Caco-2 (cell line): ENCODE measurements at regions not wholly inside any gene's neighbourhood (a gene's known extent, or its start where the extent isn't known, plus 50 kb on each side); places are given as distances from the start of the nearest gene placed in this dataset.

Source experiments
- BruUV-seq: library from RNA; stranded (reverse); fragments of 400-500 nt; replicated peaks from 2 replicates; lab custom pipeline; 2021; lab: Mats Ljungman, UMichigan
- CTCF ChIA-PET: fragments of 300-600 bp; sonication (Branson Sonifier 250); formaldehyde crosslinking; loops from one replicate; lab custom pipeline; 2022; ENCODE audit warnings: antibody characterized with exemption; lab: Charles Lee
- POLR2A ChIA-PET: fragments of 300-600 bp; sonication (Branson Sonifier 250); formaldehyde crosslinking; loops from one replicate; lab custom pipeline; 2022; ENCODE audit warnings: antibody characterized with exemption; lab: Charles Lee
- DNase-seq, 2 experiments: peaks; one replicate each; pipeline versions ENCODE4 v3.0.0 to v3.0.0-alpha.2; 2020 to 2022
- H3K27me3 ChIP-seq: replicated peaks from 2 replicates; pipeline ENCODE4 v1.6.0; 2011; ENCODE audit warnings: low read length; ENCODE audit not compliant: control insufficient read depth, insufficient read depth
- H3K36me3 ChIP-seq: 2 replicates; pipeline ENCODE4 v1.5.1; 2011; ENCODE audit warnings: low read length; ENCODE audit not compliant: control insufficient read depth, insufficient read depth
- H3K4me1 ChIP-seq: fragments of 250-450 bp; sonication (Bioruptor Pico); 2 replicates; pipeline ENCODE4 v1.5.1; 2020; ENCODE audit warnings: mild to moderate bottlenecking
- H3K4me3 ChIP-seq: 2 replicates; pipeline ENCODE4 v1.5.1; 2011; ENCODE audit warnings: low read depth, mild to moderate bottlenecking, control low read depth, low read length
- H3K9me3 ChIP-seq: fragments of 250-450 bp; sonication (Bioruptor Pico); 2 replicates; pipeline ENCODE4 v1.5.1; 2020; ENCODE audit warnings: mild to moderate bottlenecking, moderate library complexity
- H3K27ac Mint-ChIP-seq: one replicate; pipeline ENCODE4 v1.8.0; 2022; ENCODE audit warnings: mixed read lengths; ENCODE audit not compliant: unreplicated experiment
- H3K27me3 Mint-ChIP-seq: one replicate; pipeline ENCODE4 v1.8.0; 2022; ENCODE audit warnings: mixed read lengths; ENCODE audit not compliant: insufficient read depth, unreplicated experiment
- H3K36me3 Mint-ChIP-seq: one replicate; pipeline ENCODE4 v1.8.0; 2022; ENCODE audit warnings: mild to moderate bottlenecking, mixed read lengths; ENCODE audit not compliant: insufficient read depth, unreplicated experiment
- H3K4me1 Mint-ChIP-seq: one replicate; pipeline ENCODE4 v1.8.0; 2022; ENCODE audit warnings: low read depth, mixed read lengths; ENCODE audit not compliant: unreplicated experiment
- H3K4me3 Mint-ChIP-seq: one replicate; pipeline ENCODE4 v1.8.0; 2022; ENCODE audit warnings: mild to moderate bottlenecking, moderate library complexity, mixed read lengths; ENCODE audit not compliant: unreplicated experiment
- H3K9me3 Mint-ChIP-seq: one replicate; pipeline ENCODE4 v1.8.0; 2022; ENCODE audit warnings: mixed read lengths; ENCODE audit not compliant: unreplicated experiment
- intact Hi-C: fragments of 100-400 bp; cut with micrococcal nuclease; formaldehyde crosslinking; loops from one replicate; pipeline ENCODE4 v1.10.0; 2022; ENCODE audit not compliant: unreplicated experiment
- TF ChIP-seq, protein P1 (sequence below), 2 experiments: fragments of 200-600 bp in 1 of 2; IDR thresholded peaks; 1 replicate in 1 of 2; 2 replicates in 1 of 2; pipeline versions ENCODE4 v1.5.1 to v1.8.0; 2011 to 2022; ENCODE audit warnings: antibody characterized with exemption in 1 of 2, control low read depth in 1 of 2, inconsistent platforms in 1 of 2, low read depth in 1 of 2, low read length in 1 of 2, mild to moderate bottlenecking in 1 of 2, moderate library complexity in 1 of 2; ENCODE audit not compliant: insufficient read depth in 1 of 2, severe bottlenecking in 1 of 2, unreplicated experiment in 1 of 2

- Mint-ChIP-seq H3K27me3 (no peaks in the 10 kb centered on the region), H3K9me3 (no peaks in the 10 kb centered on the region), H3K4me3 (no peak overlapping the region), H3K36me3 (no peaks in the 10 kb centered on the region), H3K27ac (no peak overlapping the region), H3K4me1 (no peaks in the 10 kb centered on the region)
- POLR2A ChIA-PET: no interaction called here
- H3K9me3 ChIP-seq: no peaks in the 10 kb centered on the region
- intact Hi-C loops: no loop called here
- no TSS peak for BruUV-seq
- CTCF ChIA-PET: no interaction called here
- no peak for DNase-seq
- H3K27me3 ChIP-seq: no peaks in the 10 kb centered on the region
- no peaks in the 10 kb centered on the region for H3K4me1 ChIP-seq
- no peak overlapping the region for H3K4me3 ChIP-seq
- TF ChIP-seq, protein P1, sequence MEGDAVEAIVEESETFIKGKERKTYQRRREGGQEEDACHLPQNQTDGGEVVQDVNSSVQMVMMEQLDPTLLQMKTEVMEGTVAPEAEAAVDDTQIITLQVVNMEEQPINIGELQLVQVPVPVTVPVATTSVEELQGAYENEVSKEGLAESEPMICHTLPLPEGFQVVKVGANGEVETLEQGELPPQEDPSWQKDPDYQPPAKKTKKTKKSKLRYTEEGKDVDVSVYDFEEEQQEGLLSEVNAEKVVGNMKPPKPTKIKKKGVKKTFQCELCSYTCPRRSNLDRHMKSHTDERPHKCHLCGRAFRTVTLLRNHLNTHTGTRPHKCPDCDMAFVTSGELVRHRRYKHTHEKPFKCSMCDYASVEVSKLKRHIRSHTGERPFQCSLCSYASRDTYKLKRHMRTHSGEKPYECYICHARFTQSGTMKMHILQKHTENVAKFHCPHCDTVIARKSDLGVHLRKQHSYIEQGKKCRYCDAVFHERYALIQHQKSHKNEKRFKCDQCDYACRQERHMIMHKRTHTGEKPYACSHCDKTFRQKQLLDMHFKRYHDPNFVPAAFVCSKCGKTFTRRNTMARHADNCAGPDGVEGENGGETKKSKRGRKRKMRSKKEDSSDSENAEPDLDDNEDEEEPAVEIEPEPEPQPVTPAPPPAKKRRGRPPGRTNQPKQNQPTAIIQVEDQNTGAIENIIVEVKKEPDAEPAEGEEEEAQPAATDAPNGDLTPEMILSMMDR (IDR thresholded peaks at IDR 0.05; ENCODE audit: insufficient read depth in 1 of 2, low read depth in 1 of 2, low read length in 1 of 2, severe bottlenecking in 1 of 2, unreplicated experiment in 1 of 2): no peak
- H3K36me3 ChIP-seq: no peaks in the 10 kb centered on the region
These were observed 366.6 kb upstream of the ZMIZ1 start for GRCh38 chr10:78702186-78702585.

DNA sequence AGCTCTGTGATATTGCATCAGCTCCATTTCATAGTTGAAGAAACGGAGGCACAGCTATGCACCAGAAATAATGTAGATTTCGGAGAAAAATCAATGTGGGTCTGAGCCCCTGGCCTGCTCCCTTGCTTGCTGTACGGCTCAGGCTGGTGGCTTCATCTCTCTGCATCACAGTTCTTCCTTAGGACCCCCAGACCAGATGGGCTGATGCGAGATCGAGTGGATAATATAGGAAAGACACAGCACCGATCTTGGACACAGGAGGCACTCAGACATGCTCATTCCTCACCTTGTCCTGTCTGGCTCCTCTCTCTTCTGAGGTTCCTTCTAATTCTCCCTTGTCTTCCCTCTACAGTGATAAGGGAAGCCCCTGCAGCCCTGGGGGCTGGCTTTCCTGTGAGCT is 365.9 kb upstream of the ZMIZ1 start:
- no peaks in the 10 kb centered on the region for H3K27me3 Mint-ChIP-seq
- no TSS peak for BruUV-seq
- no peak for DNase-seq
- TF ChIP-seq, protein P1 (IDR thresholded peaks at IDR 0.05; ENCODE audit: insufficient read depth in 1 of 2, low read depth in 1 of 2, low read length in 1 of 2, severe bottlenecking in 1 of 2, unreplicated experiment in 1 of 2): no peak
- H3K4me3 Mint-ChIP-seq: no peak overlapping the region
- Histone ChIP-seq H3K36me3 (no peaks in the 10 kb centered on the region), H3K27me3 (no peaks in the 10 kb centered on the region), H3K4me3 (no peak overlapping the region), H3K9me3 (no peaks in the 10 kb centered on the region), H3K4me1 (no peaks in the 10 kb centered on the region)
- ChIA-PET POLR2A (no interaction called here), CTCF (no interaction called here)
- no peak overlapping the region for H3K27ac Mint-ChIP-seq
- no peaks in the 10 kb centered on the region for H3K9me3 Mint-ChIP-seq
- H3K36me3 Mint-ChIP-seq: no peaks in the 10 kb centered on the region
- no peaks in the 10 kb centered on the region for H3K4me1 Mint-ChIP-seq
- intact Hi-C loops: no loop called here

DNA sequence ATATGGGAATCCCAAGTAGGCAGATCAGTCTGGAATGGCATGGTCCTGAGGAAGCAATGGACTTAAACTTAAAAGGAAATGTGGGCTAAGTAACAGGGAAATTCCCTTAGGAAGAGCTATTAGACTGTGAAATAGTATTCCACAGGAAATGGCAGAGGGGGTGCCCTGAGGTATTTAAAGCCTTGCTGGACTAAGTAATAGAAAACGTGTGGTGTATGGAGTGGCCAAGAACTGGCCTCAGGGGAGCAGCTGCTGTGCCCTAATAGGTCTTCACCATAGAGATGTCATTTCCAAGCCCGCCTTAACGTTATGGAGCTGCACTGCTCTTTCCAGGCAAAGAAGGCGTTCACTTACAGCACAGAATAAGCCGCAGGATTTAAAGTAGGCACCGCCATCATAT is 365.2 kb upstream of the ZMIZ1 start:
- Mint-ChIP-seq H3K4me1 (no peaks in the 10 kb centered on the region), H3K4me3 (no peak overlapping the region), H3K9me3 (no peaks in the 10 kb centered on the region), H3K27ac (no peak overlapping the region), H3K27me3 (no peaks in the 10 kb centered on the region), H3K36me3 (no peaks in the 10 kb centered on the region)
- CTCF ChIA-PET: no interaction called here
- no TSS peak for BruUV-seq
- H3K4me3 ChIP-seq: no peak overlapping the region
- no peak for DNase-seq
- H3K27me3 ChIP-seq: no peaks in the 10 kb centered on the region
- H3K4me1 ChIP-seq: no peaks in the 10 kb centered on the region
- TF ChIP-seq, protein P1 (IDR thresholded peaks at IDR 0.05; ENCODE audit: insufficient read depth in 1 of 2, low read depth in 1 of 2, low read length in 1 of 2, severe bottlenecking in 1 of 2, unreplicated experiment in 1 of 2): no peak
- no peaks in the 10 kb centered on the region for H3K9me3 ChIP-seq
- POLR2A ChIA-PET: no interaction called here
- no peaks in the 10 kb centered on the region for H3K36me3 ChIP-seq
- intact Hi-C loops: no loop called here
